ENCODE measurements at regions not wholly inside any gene's neighbourhood (a gene's known extent, or its start where the extent isn't known, plus 50 kb on each side); places are given as distances from the start of the nearest gene placed in this dataset.

DNA sequence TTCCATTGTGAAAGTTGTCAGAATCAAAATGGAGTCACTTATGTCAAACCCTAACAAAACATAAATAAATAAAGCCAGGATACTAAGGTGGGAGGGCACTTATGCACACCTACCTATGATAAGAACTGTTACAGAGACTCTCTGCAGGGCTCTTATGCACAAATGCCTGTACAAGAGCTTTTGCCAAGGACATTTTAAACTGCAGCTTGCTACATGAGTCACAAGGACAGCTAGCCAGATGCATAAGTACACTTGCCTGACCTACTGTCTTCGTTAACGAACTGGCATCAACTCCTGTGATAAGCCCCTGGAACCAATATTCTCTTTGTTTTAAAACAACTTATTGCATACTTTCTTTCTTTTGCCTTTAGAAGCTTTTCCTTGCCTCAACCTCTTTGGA lies 152.9 kb upstream of the SPEF2 start:
- no peak for TF ChIP-seq EZH2 (IDR thresholded peaks at IDR 0.05)
- TF ChIP-seq POLR2AphosphoS5 (IDR thresholded peaks at IDR 0.05; ENCODE audit: borderline replicate concordance, low read depth, low read length) = no peak
